ENCODE measurements at regions not wholly inside any gene's neighbourhood (a gene's known extent, or its start where the extent isn't known, plus 50 kb on each side); places are given as distances from the start of the nearest gene placed in this dataset.

DNA sequence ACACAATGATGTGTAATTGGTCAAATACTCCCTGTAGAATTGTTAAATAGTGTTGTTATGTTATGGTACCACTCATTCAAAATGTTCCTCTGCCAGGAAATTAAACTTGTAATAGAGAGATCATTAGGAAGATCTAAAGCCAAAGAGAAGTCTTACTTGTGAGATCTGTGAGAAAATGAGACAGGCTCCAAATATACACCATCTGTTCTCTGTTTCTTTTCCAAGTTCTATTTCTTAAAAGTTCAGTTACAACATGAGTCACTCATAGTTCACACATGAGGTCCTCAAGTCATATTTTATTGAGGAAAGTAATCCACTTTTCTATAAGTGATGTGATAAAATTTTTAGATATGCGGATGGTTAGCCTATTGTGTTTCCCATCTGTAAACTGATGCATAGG, 1038.1 kb upstream of the PRR20A start:
- H3K79me2 ChIP-seq (ENCODE audit: control insufficient read depth, insufficient read depth, low read length, poor library complexity), result no peaks in the 10 kb centered on the region
- H4K12ac ChIP-seq (ENCODE audit: low read depth, low read length), result no peak overlapping the region
- no peak overlapping the region for H2AK5ac ChIP-seq (ENCODE audit: low read length)
- no peak overlapping the region for H3K9ac ChIP-seq (ENCODE audit: low read length)
- WGBS (ENCODE audit: extremely low coverage, insufficient coverage, insufficient read length), result no CpG with 5 or more reads among the region's 1 CpG
- H3K27me3 ChIP-seq (ENCODE audit: insufficient read depth, low read length), result no peaks in the 10 kb centered on the region
- no peak overlapping the region for H2BK12ac ChIP-seq (ENCODE audit: low read length)
- H3K4me2 ChIP-seq (ENCODE audit: low read length), result no peak overlapping the region
- no peaks in the 10 kb centered on the region for H3K4me1 ChIP-seq (ENCODE audit: control insufficient read depth in 1 of 2, insufficient read depth in 2 of 2, low read length in 2 of 2)
- no peaks in the 10 kb centered on the region for H3K9me3 ChIP-seq (ENCODE audit: insufficient read depth, low read depth, low read length)
- H4K8ac ChIP-seq (ENCODE audit: low read depth, low read length), result no peak overlapping the region
- no peak overlapping the region for H2BK120ac ChIP-seq (ENCODE audit: insufficient read depth, low read length, poor library complexity)
- no peak overlapping the region for H2AFZ ChIP-seq (ENCODE audit: insufficient read depth, low read length, poor library complexity)
- H3K79me1 ChIP-seq (ENCODE audit: low read length), result no peaks in the 10 kb centered on the region
- H2BK5ac ChIP-seq (ENCODE audit: low read depth, low read length, poor library complexity), result no peak overlapping the region
- H3K18ac ChIP-seq (ENCODE audit: low read length), result no peak overlapping the region
- no peak overlapping the region for H3K27ac ChIP-seq (ENCODE audit: low read depth, low read length)
- H3K36me3 ChIP-seq (ENCODE audit: control insufficient read depth in 1 of 2, insufficient read depth in 2 of 2, low read length in 2 of 2), result no peaks in the 10 kb centered on the region
- no peak overlapping the region for H3K4me3 ChIP-seq (ENCODE audit: low read depth, low read length)
- H3K4ac ChIP-seq (ENCODE audit: low read depth, low read length), result no peak overlapping the region
- H4K91ac ChIP-seq (ENCODE audit: low read depth, low read length), result no peak overlapping the region
- no peak for DNase-seq
- no peak overlapping the region for H3K23ac ChIP-seq (ENCODE audit: low read length)
- H3K14ac ChIP-seq (ENCODE audit: low read length), result no peak overlapping the region

DNA sequence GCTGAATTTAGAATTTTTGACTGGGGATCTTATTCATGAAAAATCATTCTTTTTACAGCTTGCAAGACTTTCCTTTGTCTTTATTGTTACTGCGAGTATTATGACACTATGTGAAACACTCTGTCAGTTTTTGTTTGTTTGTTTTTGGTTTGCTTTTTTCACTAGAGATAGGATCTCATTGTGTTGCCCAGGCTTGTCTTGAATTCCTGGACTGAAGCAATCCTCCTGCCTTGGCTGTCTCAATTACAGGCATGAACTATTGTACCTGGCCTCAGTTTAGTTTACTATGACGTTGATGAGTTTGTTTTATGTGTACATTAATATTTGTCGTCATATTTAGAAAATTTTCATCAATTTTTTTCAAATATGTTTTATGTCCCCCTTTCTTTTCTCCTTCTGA, 1030.0 kb upstream of the PRR20A start:
- no peaks in the 10 kb centered on the region for H3K79me1 ChIP-seq (ENCODE audit: low read length)
- H2BK12ac ChIP-seq (ENCODE audit: low read length), result no peak overlapping the region
- no CpG with 5 or more reads among the region's 3 CpGs for WGBS (ENCODE audit: extremely low coverage, insufficient coverage, insufficient read length)

DNA sequence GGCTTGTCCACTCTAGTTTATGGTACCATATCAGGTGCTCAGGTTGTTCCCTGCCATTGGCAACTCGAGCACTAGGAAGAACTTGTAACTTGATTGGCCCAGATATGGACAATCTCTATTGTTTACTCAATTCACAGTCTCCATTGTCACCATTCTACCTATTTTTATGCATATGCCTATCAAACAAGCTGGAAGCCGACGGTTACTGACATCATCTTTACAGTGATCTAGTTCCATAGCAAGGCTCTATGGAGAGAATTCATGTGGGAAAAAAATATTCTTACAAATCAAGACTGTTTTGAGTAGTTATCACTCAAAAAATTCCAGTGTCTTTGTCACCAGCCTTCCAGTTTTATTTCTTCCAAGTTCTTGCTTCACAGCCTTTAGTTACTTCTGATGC, 1006.2 kb upstream of the PRR20A start:
- Histone ChIP-seq H2BK5ac (ENCODE audit: low read depth, low read length, poor library complexity) (no peak overlapping the region), H3K4me3 (ENCODE audit: low read depth, low read length) (no peak overlapping the region), H2AK5ac (ENCODE audit: low read length) (no peak overlapping the region), H3K14ac (ENCODE audit: low read length) (no peak overlapping the region), H3K4me1 (ENCODE audit: control insufficient read depth in 1 of 2, insufficient read depth in 2 of 2, low read length in 2 of 2) (no peaks in the 10 kb centered on the region), H3K4me2 (ENCODE audit: low read length) (no peak overlapping the region), H2BK120ac (ENCODE audit: insufficient read depth, low read length, poor library complexity) (no peak overlapping the region), H3K9ac (ENCODE audit: low read length) (no peak overlapping the region), H3K36me3 (ENCODE audit: control insufficient read depth in 1 of 2, insufficient read depth in 2 of 2, low read length in 2 of 2) (no peaks in the 10 kb centered on the region), H3K18ac (ENCODE audit: low read length) (no peak overlapping the region), H4K91ac (ENCODE audit: low read depth, low read length) (no peak overlapping the region), H2BK12ac (ENCODE audit: low read length) (no peak overlapping the region), H4K8ac (ENCODE audit: low read depth, low read length) (no peak overlapping the region), H3K79me2 (ENCODE audit: control insufficient read depth, insufficient read depth, low read length, poor library complexity) (no peaks in the 10 kb centered on the region), H3K9me3 (ENCODE audit: insufficient read depth, low read depth, low read length) (peaks cover 2% of the 10 kb centered on the region), H3K27ac (ENCODE audit: low read depth, low read length) (no peak overlapping the region), H3K23ac (ENCODE audit: low read length) (no peak overlapping the region), H3K27me3 (ENCODE audit: insufficient read depth, low read length) (no peaks in the 10 kb centered on the region), H3K79me1 (ENCODE audit: low read length) (no peaks in the 10 kb centered on the region), H4K12ac (ENCODE audit: low read depth, low read length) (no peak overlapping the region), H3K4ac (ENCODE audit: low read depth, low read length) (no peak overlapping the region), H2AFZ (ENCODE audit: insufficient read depth, low read length, poor library complexity) (no peak overlapping the region)
- no peak for DNase-seq
- no CpG with 5 or more reads among the region's 3 CpGs for WGBS (ENCODE audit: extremely low coverage, insufficient coverage, insufficient read length)

More for the DNA sequence above, 1030.0 kb upstream of the PRR20A start:
- Histone ChIP-seq H4K12ac (ENCODE audit: low read depth, low read length) (no peak overlapping the region), H3K18ac (ENCODE audit: low read length) (no peak overlapping the region), H3K23ac (ENCODE audit: low read length) (no peak overlapping the region), H3K4me2 (ENCODE audit: low read length) (no peak overlapping the region), H2AFZ (ENCODE audit: insufficient read depth, low read length, poor library complexity) (no peak overlapping the region), H2BK5ac (ENCODE audit: low read depth, low read length, poor library complexity) (no peak overlapping the region), H3K27me3 (ENCODE audit: insufficient read depth, low read length) (no peaks in the 10 kb centered on the region), H3K9ac (ENCODE audit: low read length) (no peak overlapping the region), H3K4ac (ENCODE audit: low read depth, low read length) (no peak overlapping the region), H4K91ac (ENCODE audit: low read depth, low read length) (no peak overlapping the region), H2AK5ac (ENCODE audit: low read length) (no peak overlapping the region), H3K4me3 (ENCODE audit: low read depth, low read length) (no peak overlapping the region), H3K14ac (ENCODE audit: low read length) (no peak overlapping the region), H3K79me2 (ENCODE audit: control insufficient read depth, insufficient read depth, low read length, poor library complexity) (no peaks in the 10 kb centered on the region), H3K27ac (ENCODE audit: low read depth, low read length) (no peak overlapping the region), H2BK120ac (ENCODE audit: insufficient read depth, low read length, poor library complexity) (no peak overlapping the region), H3K36me3 (ENCODE audit: control insufficient read depth in 1 of 2, insufficient read depth in 2 of 2, low read length in 2 of 2) (no peaks in the 10 kb centered on the region), H3K4me1 (ENCODE audit: control insufficient read depth in 1 of 2, insufficient read depth in 2 of 2, low read length in 2 of 2) (no peaks in the 10 kb centered on the region), H3K9me3 (ENCODE audit: insufficient read depth, low read depth, low read length) (no peaks in the 10 kb centered on the region), H4K8ac (ENCODE audit: low read depth, low read length) (no peak overlapping the region)
- peak in 1 of 2 donors; percentile 35 for DNase-seq

DNA sequence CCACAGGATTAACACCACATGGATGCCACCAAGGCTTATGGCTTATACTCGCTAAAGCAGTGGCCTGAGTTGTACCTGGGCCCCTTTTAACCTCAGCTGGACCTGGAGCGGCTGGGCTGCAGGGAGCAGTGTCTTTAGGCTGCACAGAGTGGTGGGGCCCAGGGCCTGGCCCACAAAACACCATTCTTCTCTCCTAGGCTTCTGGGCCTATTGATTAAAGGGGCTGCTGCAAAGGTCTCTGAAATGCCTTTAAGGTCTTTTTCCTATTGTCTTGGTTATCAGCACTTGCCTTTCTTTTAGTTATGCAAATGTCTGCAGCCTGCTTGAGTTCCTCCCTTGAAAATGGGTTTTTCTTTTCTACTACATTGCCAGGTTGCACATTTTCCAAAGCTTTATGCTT, 973.9 kb upstream of the PRR20A start:
- Histone ChIP-seq H2AK5ac (ENCODE audit: low read length) (no peak overlapping the region), H3K18ac (ENCODE audit: low read length) (no peak overlapping the region), H2AFZ (ENCODE audit: insufficient read depth, low read length, poor library complexity) (no peak overlapping the region), H3K79me2 (ENCODE audit: control insufficient read depth, insufficient read depth, low read length, poor library complexity) (no peaks in the 10 kb centered on the region), H3K36me3 (ENCODE audit: control insufficient read depth in 1 of 2, insufficient read depth in 2 of 2, low read length in 2 of 2) (no peaks in the 10 kb centered on the region), H2BK120ac (ENCODE audit: insufficient read depth, low read length, poor library complexity) (no peak overlapping the region), H2BK12ac (ENCODE audit: low read length) (no peak overlapping the region), H3K27me3 (ENCODE audit: insufficient read depth, low read length) (no peaks in the 10 kb centered on the region), H3K27ac (ENCODE audit: low read depth, low read length) (no peak overlapping the region), H4K91ac (ENCODE audit: low read depth, low read length) (no peak overlapping the region), H3K23ac (ENCODE audit: low read length) (no peak overlapping the region), H3K4me3 (ENCODE audit: low read depth, low read length) (no peak overlapping the region), H2BK5ac (ENCODE audit: low read depth, low read length, poor library complexity) (no peak overlapping the region), H3K14ac (ENCODE audit: low read length) (no peak overlapping the region), H4K8ac (ENCODE audit: low read depth, low read length) (no peak overlapping the region), H3K4me1 (ENCODE audit: control insufficient read depth in 1 of 2, insufficient read depth in 2 of 2, low read length in 2 of 2) (no peaks in the 10 kb centered on the region), H3K79me1 (ENCODE audit: low read length) (no peaks in the 10 kb centered on the region), H3K4me2 (ENCODE audit: low read length) (no peak overlapping the region), H3K9me3 (ENCODE audit: insufficient read depth, low read depth, low read length) (no peaks in the 10 kb centered on the region), H4K12ac (ENCODE audit: low read depth, low read length) (no peak overlapping the region), H3K4ac (ENCODE audit: low read depth, low read length) (no peak overlapping the region), H3K9ac (ENCODE audit: low read length) (no peak overlapping the region)
- no peak for DNase-seq
- whole genome bisulfite sequencing (ENCODE audit: extremely low coverage, insufficient coverage, insufficient read length), result no CpG with 5 or more reads among the region's 2 CpGs
